Neural cell (in vitro differentiated cells): ENCODE measurements at regions not wholly inside any gene's neighbourhood (a gene's known extent, or its start where the extent isn't known, plus 50 kb on each side); places are given as distances from the start of the nearest gene placed in this dataset.

ENCODE experiments used
- H2AFZ ChIP-seq: fragments of 200-600, 300-800 bp; sonication (generic), shearing (Covaris generic); 2 replicates; pipeline ENCODE4 v1.6.0; 2014; ENCODE audit warnings: low read depth, mild to moderate bottlenecking, antibody characterized with exemption, low read length, moderate library complexity
- H3F3A ChIP-seq: fragments of 200-600 bp; shearing (Covaris generic); 2 replicates; pipeline ENCODE4 v1.6.1; 2016; ENCODE audit warnings: mild to moderate bottlenecking, moderate library complexity, mixed read lengths, antibody characterized with exemption, low read length; ENCODE audit not compliant: insufficient read depth, poor library complexity, severe bottlenecking
- H3K27ac ChIP-seq: fragments of 200-600, 300-800 bp; sonication (generic), shearing (Covaris generic); 2 replicates; pipeline ENCODE4 v1.5.1; 2014; ENCODE audit warnings: mild to moderate bottlenecking, low read length, moderate library complexity
- H3K27me3 ChIP-seq: fragments of 300-800, 200-600 bp; sonication (generic), shearing (Covaris generic); 2 replicates; pipeline ENCODE4 v1.6.0; 2014; ENCODE audit warnings: mild to moderate bottlenecking, low read depth, low read length, moderate library complexity; ENCODE audit not compliant: insufficient read depth
- H3K36me3 ChIP-seq: fragments of 300-800, 200-600 bp; sonication (generic), shearing (Covaris generic); 2 replicates; pipeline ENCODE4 v1.5.1; 2014; ENCODE audit warnings: mild to moderate bottlenecking, antibody characterized with exemption, low read length, moderate library complexity; ENCODE audit not compliant: insufficient read depth
- H3K4me2 ChIP-seq: fragments of 300-800, 200-600 bp; sonication (generic), shearing (Covaris generic); 2 replicates; pipeline ENCODE4 v1.6.0; 2014; ENCODE audit warnings: mild to moderate bottlenecking, low read length
- H3K4me3 ChIP-seq: fragments of 300-800, 200-600 bp; sonication (generic), shearing (Covaris generic); 2 replicates; pipeline ENCODE4 v1.5.1; 2014; ENCODE audit warnings: mild to moderate bottlenecking, low read length, moderate library complexity
- H3K79me2 ChIP-seq: fragments of 200-600 bp; shearing (Covaris generic); replicated peaks from 2 replicates; pipeline ENCODE4 v1.6.0; 2014; ENCODE audit warnings: mild to moderate bottlenecking, low read length, moderate library complexity; ENCODE audit not compliant: insufficient read depth
- H3K9ac ChIP-seq: fragments of 300-800, 200-600 bp; sonication (generic), shearing (Covaris generic); 2 replicates; pipeline ENCODE4 v1.6.1; 2016; ENCODE audit warnings: mild to moderate bottlenecking, low read length, mixed read lengths
- H3K9me2 ChIP-seq: fragments of 200-600 bp; shearing (Covaris generic); 2 replicates; pipeline ENCODE4 v1.6.1; 2016; ENCODE audit warnings: mild to moderate bottlenecking, low read length, mixed read lengths; ENCODE audit not compliant: insufficient read depth
- H3K9me3 ChIP-seq: fragments of 200-600, 300-800 bp; sonication (generic), shearing (Covaris generic); 2 replicates; pipeline ENCODE4 v1.6.1; 2016; ENCODE audit warnings: mild to moderate bottlenecking, mixed run types, low read length, moderate library complexity, mixed read lengths
- H4K20me1 ChIP-seq: fragments of 200-600 bp; shearing (Covaris generic); 2 replicates; pipeline ENCODE4 v1.6.1; 2016; ENCODE audit warnings: mild to moderate bottlenecking, mixed run types; ENCODE audit not compliant: insufficient read depth
- EP300 ChIP-seq: fragments of 450-650 bp; conservative IDR thresholded peaks from 2 replicates; pipeline ENCODE4 v1.6.1; 2014; ENCODE audit warnings: antibody characterized with exemption, mild to moderate bottlenecking, moderate library complexity; ENCODE audit not compliant: poor library complexity, severe bottlenecking
- EZH2 ChIP-seq: fragments of 200-600, 300-800 bp; shearing (Covaris generic), sonication (generic); IDR thresholded peaks from 2 replicates; pipeline ENCODE4 v1.6.1; 2014; ENCODE audit warnings: antibody characterized with exemption, low read length, borderline replicate concordance, mild to moderate bottlenecking; ENCODE audit not compliant: insufficient read depth, poor library complexity, severe bottlenecking
- MXI1 ChIP-seq: fragments of 450-650 bp; conservative IDR thresholded peaks from 2 replicates; pipeline ENCODE4 v1.6.1; 2014; ENCODE audit warnings: antibody characterized with exemption, mild to moderate bottlenecking; ENCODE audit not compliant: poor library complexity, severe bottlenecking
- POLR2AphosphoS5 ChIP-seq: IDR thresholded peaks from 2 replicates; pipeline ENCODE4 v1.6.1; 2012
- RAD21 ChIP-seq: fragments of 450-650 bp; conservative IDR thresholded peaks from 2 replicates; pipeline ENCODE4 v1.6.1; 2014; ENCODE audit warnings: antibody characterized with exemption, mild to moderate bottlenecking, moderate library complexity
- SMC3 ChIP-seq: fragments of 450-650 bp; conservative IDR thresholded peaks from 2 replicates; pipeline ENCODE4 v1.6.1; 2014; ENCODE audit warnings: antibody characterized with exemption, mild to moderate bottlenecking, moderate library complexity; ENCODE audit not compliant: poor library complexity
- TAF1 ChIP-seq: IDR thresholded peaks from 2 replicates; pipeline ENCODE4 v1.6.1; 2012; ENCODE audit warnings: low read depth
- TF ChIP-seq, protein P1 (sequence below): fragments of 450-650 bp; IDR thresholded peaks from 2 replicates; pipeline ENCODE4 v1.5.1; 2014; ENCODE audit warnings: antibody characterized with exemption, mild to moderate bottlenecking, moderate library complexity; ENCODE audit not compliant: poor library complexity, severe bottlenecking
- TF ChIP-seq, protein P2 (sequence below): IDR thresholded peaks from 2 replicates; pipeline ENCODE4 v1.6.1; 2012; ENCODE audit warnings: borderline replicate concordance

DNA sequence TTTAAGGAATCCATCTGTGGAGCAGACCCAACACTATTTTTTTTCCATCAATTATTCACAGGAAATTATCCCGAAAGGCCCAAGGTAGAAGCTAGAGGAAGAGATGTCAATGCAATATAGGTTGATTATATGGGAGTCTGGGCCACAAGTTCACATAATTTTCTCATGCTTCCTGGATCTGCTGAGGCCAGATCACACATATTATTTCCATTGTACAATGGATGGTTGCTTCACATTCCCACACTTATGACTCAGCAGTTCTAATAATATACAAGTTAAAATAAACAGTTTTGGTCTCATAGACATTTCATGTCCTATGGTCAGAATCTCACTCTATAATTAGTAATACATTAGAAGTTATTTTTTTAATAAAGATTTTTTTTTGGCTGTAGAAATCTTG is 66.0 kb upstream of the PTPRD start:
- Histone ChIP-seq H2AFZ (no peak overlapping the region), H3K4me3 (no peak overlapping the region), H3F3A (no peaks in the 10 kb centered on the region), H3K9me3 (no peaks in the 10 kb centered on the region), H3K27me3 (no peaks in the 10 kb centered on the region), H3K9ac (no peak overlapping the region), H3K27ac (no peak overlapping the region), H3K36me3 (no peaks in the 10 kb centered on the region), H3K4me2 (no peak overlapping the region), H3K9me2 (no peaks in the 10 kb centered on the region), H3K79me2 (no peaks in the 10 kb centered on the region), H4K20me1 (no peaks in the 10 kb centered on the region)
- TF ChIP-seq RAD21 = no peak
- TF ChIP-seq EZH2 = no peak
- no peak for TF ChIP-seq EP300
- TF ChIP-seq MXI1 = no peak
- TF ChIP-seq SMC3 = no peak
- TF ChIP-seq, protein P1, sequence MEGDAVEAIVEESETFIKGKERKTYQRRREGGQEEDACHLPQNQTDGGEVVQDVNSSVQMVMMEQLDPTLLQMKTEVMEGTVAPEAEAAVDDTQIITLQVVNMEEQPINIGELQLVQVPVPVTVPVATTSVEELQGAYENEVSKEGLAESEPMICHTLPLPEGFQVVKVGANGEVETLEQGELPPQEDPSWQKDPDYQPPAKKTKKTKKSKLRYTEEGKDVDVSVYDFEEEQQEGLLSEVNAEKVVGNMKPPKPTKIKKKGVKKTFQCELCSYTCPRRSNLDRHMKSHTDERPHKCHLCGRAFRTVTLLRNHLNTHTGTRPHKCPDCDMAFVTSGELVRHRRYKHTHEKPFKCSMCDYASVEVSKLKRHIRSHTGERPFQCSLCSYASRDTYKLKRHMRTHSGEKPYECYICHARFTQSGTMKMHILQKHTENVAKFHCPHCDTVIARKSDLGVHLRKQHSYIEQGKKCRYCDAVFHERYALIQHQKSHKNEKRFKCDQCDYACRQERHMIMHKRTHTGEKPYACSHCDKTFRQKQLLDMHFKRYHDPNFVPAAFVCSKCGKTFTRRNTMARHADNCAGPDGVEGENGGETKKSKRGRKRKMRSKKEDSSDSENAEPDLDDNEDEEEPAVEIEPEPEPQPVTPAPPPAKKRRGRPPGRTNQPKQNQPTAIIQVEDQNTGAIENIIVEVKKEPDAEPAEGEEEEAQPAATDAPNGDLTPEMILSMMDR = no peak
- no peak for TF ChIP-seq TAF1
- no peak for TF ChIP-seq POLR2AphosphoS5
- TF ChIP-seq, protein P2, sequence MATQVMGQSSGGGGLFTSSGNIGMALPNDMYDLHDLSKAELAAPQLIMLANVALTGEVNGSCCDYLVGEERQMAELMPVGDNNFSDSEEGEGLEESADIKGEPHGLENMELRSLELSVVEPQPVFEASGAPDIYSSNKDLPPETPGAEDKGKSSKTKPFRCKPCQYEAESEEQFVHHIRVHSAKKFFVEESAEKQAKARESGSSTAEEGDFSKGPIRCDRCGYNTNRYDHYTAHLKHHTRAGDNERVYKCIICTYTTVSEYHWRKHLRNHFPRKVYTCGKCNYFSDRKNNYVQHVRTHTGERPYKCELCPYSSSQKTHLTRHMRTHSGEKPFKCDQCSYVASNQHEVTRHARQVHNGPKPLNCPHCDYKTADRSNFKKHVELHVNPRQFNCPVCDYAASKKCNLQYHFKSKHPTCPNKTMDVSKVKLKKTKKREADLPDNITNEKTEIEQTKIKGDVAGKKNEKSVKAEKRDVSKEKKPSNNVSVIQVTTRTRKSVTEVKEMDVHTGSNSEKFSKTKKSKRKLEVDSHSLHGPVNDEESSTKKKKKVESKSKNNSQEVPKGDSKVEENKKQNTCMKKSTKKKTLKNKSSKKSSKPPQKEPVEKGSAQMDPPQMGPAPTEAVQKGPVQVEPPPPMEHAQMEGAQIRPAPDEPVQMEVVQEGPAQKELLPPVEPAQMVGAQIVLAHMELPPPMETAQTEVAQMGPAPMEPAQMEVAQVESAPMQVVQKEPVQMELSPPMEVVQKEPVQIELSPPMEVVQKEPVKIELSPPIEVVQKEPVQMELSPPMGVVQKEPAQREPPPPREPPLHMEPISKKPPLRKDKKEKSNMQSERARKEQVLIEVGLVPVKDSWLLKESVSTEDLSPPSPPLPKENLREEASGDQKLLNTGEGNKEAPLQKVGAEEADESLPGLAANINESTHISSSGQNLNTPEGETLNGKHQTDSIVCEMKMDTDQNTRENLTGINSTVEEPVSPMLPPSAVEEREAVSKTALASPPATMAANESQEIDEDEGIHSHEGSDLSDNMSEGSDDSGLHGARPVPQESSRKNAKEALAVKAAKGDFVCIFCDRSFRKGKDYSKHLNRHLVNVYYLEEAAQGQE = no peak

DNA sequence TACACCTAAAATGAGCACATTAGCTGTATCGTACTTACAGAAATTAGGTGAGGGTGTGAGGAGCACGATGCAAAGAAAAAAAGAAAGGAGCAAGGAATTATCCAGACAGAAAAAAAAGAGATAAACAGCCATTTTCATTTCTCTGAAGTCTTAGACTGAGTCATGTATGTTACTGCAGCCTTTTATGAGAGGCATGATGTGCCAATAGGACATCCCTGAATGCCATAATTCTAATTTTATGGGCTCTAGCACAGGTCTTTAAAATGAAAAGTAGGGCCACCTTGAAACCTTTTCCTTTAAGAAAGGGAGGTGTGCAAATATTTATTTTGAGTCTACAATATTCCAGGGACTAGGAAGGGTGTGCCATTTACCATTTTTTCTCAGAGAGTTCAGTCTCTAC is 74.1 kb upstream of the PTPRD start:
- H4K20me1 ChIP-seq = no peaks in the 10 kb centered on the region
- H3K4me2 ChIP-seq = no peak overlapping the region
- H3K9ac ChIP-seq = no peak overlapping the region
- H3K27me3 ChIP-seq = no peaks in the 10 kb centered on the region
- H3F3A ChIP-seq = no peaks in the 10 kb centered on the region
- H3K79me2 ChIP-seq = no peaks in the 10 kb centered on the region
- H3K27ac ChIP-seq = no peak overlapping the region
- H3K9me3 ChIP-seq = no peaks in the 10 kb centered on the region
- H2AFZ ChIP-seq = no peak overlapping the region
- H3K4me3 ChIP-seq = no peak overlapping the region
- H3K36me3 ChIP-seq = no peaks in the 10 kb centered on the region
- H3K9me2 ChIP-seq = no peaks in the 10 kb centered on the region
- TF ChIP-seq, protein P2 = no peak
- no peak for TF ChIP-seq POLR2AphosphoS5
